G401 (cell line): ENCODE measurements at regions not wholly inside any gene's neighbourhood (a gene's known extent, or its start where the extent isn't known, plus 50 kb on each side); places are given as distances from the start of the nearest gene placed in this dataset.

Experiments used
- DNase-seq: peaks from one replicate; pipeline ENCODE4 v3.0.0-alpha.2; 2015; ENCODE audit warnings: low spot score
- in situ Hi-C: cut with HindIII; loops from 2 replicates; pipeline ENCODE4 v1.10.0; 2016; ENCODE audit warnings: low sequenced_read_pairs, mixed read lengths

DNA sequence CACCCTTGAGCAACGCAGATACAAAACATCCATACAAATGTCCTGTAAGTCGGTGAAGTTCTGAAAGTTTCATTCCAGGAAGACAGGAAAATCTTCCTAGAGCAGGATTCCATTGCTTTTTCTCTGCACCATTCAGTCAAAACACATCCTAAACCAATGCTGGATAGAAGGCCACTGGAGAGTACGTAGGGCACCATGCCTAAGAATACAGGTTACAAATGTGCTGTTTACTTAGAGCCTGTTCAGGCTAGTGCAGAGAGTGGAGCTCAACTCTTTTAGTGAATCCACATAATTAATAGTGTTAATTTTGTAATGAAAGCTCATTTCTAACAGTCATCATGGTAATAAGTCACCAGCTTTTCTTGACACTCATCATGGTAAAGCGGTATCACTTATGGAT is 187.6 kb downstream of the NHLRC3 start:
- in situ Hi-C loops = no loop called here
- no peak for DNase-seq

DNA sequence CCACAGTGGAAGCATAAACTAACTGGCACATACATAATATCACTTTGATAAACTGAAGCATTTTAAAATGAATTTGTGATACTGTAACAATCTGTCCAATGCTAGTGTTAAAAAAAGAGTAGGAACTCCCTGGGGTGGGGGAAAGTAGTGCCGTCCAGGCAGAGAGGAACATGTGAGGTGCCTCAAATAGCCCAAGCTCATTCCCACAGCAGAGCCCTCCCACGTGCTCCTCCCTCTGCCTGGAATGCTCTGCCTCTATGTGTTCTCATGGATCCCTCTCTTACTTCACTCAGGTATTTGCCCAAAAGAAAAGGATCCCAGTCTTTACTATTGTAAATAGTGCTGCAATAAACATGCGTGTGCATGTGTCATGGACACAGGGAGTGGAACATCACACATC is 188.1 kb downstream of the NHLRC3 start:
- in situ Hi-C loops = no loop called here
- DNase-seq = no peak

DNA sequence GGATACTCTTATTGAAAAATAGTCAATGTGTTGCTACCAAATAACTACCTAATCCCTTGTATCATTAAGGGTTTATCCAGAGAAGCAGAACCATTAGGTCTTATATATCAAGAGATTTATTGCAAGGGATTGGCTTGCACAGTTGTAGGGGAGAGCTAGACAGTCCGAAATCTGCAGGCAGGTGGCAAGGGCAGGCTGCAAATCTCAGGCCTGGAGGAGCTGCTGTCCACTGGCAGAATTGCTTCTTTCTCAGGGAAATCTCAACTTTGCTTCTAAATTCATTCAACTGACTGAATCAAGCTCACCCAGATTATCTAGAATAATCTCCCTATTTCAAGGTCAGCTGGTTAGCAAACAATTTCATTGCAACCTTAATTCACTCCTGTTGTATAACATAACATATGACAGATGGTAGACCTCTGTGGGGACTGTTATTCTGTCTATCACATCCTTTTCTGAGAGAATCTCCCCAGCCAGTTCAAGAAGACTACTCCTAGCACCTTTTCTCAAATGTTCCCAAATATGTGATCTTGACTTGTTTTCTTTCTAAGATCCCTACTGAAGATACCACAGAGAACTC is 194.2 kb downstream of the NHLRC3 start:
- peak; percentile 83 for DNase-seq
- in situ Hi-C loops = no loop called here

DNA sequence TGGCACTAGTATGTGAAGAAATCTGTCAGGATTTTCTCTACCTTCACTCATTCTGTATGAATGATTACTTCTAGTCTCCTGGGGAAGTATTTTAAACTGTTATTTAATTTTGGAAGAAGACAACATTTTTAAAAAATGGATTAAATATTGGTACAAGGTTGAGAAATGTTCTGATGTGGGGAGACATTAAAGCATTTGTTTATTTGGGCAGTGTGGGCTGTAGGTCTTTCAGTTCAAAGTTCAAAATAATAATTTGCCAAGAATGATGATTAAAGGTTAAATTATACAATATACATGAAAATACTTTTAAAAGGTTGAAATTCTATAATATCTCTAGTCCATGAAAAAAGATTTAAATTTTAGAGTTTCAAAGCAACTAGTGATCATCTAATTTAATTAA is 194.7 kb downstream of the NHLRC3 start:
- no peak for DNase-seq
- in situ Hi-C loops = no loop called here

DNA sequence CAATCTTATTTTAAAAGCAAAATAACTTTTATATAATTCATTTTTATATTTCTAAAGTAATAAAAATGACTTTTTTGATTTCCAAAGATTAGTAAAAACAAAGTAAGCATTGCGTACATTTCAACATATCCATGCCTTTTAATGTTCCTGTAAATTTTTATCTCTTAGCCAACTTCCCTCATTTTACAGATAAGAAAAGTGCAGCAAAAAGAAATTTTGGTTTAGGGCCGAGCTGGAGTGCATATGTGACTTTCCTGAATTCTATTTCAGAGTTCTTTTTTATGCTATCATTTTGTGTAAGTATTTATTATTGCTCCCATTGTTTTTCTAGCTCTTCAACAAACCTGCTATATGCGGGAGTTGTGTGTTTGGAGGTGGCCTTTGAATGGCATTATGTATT is 195.3 kb downstream of the NHLRC3 start:
- DNase-seq = no peak
- in situ Hi-C loops = no loop called here

DNA sequence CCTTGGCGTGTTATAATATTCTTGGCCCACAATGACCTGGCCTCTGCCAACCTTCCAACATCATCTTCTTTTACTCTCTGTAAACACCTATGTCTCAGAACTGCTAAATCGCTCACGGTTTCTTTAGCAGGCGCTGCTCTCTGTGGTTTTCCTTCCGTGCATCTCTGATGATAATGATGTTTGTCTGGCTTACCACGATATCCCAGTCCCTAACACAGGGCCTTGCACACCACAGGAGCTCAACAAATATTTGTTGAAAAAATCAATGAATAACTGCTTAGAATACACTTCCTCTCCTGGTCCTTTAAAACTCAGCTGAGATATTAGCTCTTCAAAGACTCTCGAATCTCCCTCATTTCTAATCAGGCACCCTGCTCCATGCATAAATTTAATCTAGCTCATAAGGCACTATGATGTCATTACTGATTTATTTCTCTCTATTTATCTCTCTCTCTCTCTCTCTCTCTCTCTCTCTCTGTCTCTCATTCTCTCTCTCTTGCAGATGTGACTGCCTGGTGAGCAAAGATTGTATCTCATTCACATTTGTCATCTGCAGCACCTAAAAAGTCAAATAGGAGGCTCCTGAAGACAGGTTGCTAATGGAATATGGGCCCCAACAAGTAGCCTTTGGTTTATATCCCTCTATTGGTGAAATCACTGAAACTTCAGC is 206.4 kb downstream of the NHLRC3 start:
- in situ Hi-C loops = no loop called here
- no peak for DNase-seq

DNA sequence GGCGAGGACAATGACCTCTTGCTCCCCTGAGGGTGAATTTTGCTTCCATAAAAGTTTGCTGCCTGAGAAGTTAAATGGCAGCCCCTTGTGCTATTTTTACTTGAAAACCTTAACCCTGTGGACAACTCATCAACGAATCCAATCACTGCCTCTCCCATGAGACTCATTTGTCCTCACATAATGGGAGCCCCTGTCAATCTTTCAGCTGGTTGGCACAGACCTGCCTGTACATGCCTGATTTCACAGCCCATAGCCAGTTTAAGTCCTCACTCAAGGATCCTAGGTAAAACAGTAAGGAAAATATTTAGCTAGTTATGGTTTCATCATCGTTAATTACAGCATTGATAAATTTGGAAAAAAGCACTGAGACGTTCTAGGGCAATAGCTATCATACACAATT is 207.4 kb downstream of the NHLRC3 start:
- in situ Hi-C loops = no loop called here
- DNase-seq = no peak

DNA sequence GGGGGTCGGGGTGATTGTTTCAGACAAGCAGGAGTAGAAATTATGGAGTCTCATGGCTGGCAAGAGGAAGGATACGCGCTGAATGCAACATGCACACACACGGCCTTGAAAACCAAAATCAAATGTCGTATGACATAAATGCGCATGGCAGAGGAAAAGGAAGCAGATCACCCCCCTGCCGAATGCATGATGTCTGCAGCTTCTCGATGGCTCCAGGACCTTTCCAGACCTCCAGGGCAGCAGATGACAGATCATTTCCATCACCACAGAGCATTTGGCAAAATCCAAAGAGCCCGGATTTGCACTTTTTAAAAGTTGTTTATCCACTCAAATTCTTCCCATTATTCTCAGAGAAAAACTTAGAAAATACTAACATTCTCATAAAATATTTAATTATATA is 211.7 kb downstream of the NHLRC3 start:
- DNase-seq = peak; percentile 52
- in situ Hi-C loops = no loop called here

DNA sequence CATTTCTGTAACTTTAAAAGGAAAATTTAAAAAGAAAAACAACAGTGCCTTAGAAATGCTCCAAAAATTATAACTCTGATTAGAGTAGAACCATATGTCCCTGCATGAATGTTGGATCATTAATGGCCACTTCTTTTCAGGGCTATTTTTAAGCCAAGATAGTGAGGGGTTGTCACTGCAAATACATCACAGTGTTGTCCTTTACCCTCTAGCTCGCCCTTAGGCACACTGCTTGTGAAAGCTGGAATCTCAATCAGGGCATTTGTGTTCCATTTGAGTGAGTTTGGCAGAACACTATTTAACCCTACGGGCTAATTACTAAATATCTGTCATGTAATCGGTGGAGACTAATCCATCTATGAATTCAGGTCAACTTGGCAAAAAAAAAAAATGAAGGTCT is 212.2 kb downstream of the NHLRC3 start:
- in situ Hi-C loops = no loop called here

DNA sequence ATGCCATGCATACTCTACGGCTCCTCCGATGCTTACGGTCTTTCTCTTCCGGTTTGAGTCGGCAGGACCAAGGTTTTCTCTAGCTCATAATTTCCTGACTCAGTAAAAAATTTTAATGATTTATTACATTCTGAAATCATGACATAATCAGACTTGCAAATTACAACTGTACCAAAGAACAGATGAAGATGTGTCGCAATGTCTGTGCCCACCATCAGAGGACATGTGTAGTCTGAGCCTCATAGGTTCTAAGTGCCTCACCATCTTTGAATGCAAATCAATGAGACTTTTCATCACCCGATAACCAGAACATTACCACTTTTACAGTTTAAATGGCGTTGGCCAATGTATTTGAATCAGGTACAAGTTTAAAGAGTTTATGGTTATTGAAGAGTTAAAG is 213.1 kb downstream of the NHLRC3 start:
- DNase-seq = no peak
- in situ Hi-C loops = no loop called here

More for the DNA sequence above, 212.2 kb downstream of the NHLRC3 start:
- peak; percentile 37 for DNase-seq

DNA sequence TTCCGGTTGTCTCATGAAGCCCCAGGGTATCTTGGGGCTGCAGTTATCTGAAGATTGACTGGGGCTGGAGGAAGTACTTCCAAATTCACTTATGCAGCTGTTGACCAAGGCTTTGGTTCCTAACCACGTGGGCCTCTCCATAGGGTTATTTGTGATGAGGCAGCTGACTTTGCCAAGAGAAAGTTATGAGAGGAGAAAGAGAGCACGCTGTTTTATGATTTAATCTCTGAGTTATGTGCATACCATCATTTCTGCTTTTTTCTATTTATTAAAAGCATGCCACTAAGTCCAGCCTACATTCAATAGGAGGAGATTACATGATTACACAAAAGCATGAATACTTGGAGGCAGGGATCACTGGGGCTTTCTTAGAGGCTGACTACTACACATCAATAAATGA is 215.5 kb downstream of the NHLRC3 start:
- in situ Hi-C loops = no loop called here
- no peak for DNase-seq

DNA sequence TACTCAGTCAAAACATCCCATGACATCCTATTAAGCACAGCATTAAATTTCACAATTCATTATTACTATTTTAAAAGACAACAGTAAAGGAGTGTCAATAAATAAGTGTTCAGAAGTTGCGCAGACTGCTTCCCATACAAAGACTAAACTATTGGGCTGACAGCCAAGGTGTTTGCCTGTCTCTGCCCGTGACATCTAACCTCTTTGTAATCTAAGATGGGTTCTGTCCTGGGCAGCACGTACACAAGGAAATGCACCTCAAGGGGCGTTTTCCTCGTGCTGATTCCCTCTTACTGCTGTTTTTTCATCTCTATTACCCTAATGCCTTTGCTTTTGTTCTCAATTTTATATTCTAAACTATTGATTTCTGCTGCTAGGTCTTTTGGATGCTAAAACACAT is 216.3 kb downstream of the NHLRC3 start:
- in situ Hi-C loops = no loop called here
- DNase-seq = no peak

DNA sequence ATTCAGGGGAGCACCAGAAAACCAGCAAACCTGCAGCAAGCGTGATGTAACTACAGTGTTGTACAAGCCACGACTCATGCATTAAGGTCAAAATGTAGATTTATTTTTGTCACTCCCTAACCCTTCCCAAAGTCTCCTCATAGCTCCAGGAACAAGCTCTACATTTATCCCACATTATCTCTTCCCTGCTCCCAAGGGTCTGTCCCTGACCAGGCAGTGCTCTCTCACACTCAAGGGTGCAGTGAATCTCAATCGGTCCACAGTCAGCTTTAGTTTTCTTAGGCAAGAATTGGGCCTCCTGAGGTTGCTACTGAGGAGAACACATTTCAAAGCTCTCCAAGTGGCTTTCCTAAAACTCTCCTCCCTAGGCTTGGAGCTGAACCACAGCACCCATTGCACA is 219.4 kb downstream of the NHLRC3 start:
- DNase-seq = no peak
- in situ Hi-C loops = no loop called here

DNA sequence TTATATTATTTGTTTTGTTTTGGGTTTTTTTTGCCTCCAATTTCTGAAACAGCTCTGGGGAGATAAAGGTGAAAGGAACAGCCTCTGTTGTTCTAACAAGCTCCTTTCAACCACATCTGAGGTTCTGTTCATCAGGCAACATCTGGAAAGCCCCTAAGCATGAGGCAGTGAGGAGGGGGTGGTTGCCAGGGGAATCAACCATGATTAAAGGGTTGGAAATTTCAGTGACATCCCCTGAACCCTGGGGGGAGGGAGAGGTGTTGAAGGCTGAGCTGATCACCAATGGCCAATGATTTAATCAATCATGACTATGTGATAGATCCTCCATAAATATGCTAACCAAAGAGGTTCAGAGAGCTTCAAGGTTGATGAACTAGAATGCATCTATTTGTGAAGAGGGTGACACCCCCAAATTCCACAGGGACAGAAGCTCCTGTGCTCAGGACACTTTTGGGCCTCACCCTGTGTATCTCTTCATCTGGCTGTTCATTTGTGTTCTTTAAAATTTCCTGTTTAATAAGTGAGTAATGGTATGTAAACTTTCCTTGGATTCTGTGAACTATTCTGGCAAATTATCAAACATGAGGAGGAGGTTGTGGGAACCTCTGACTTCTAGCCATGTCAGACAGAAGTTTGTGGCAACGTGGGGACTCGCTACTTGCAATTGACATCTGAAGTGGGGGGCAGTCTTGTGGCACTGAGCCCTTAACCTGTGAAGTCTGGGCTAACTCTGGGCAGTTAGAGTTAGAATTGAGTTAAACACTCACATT is 221.3 kb downstream of the NHLRC3 start:
- DNase-seq = no peak
- in situ Hi-C loops = no loop called here

DNA sequence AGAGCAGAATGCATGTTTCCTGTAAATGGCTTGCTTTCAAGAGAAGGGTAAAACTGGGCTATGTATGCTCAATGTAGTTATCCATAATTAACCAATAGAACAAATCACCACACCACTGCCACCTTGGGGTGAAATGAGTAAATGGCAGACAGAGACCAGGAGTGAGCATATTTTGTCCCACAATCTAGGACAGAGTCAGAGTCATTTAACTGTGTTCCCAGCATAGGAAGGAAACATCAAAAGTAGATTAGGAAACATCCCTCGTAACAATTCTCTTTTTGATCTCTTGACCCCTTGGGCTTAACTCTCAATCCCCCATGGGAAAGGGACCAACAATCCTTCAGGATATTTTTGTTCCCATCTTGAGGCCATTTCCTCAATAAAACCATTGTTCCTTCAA is 224.8 kb downstream of the NHLRC3 start:
- DNase-seq = peak; percentile 55
- in situ Hi-C loops = no loop called here

DNA sequence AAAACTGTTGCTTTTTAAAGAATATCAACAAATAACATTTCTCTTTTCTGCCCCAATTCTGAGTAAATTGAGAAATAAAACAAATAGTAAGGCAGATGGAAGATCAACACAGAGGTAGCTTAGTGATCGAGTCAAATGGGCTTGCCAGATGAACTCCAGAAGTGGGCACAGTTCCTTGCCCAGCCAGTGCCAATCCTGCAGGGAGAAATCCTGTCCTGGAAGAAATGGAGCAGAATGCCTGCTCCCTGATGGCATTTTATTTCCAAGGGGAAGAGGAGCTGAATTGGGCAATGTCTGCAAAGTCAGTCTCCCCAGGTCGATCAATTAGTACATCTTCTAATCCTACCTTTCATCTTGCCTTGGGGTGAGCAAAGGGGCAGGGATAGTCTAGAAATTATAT is 225.3 kb downstream of the NHLRC3 start:
- DNase-seq = peak; percentile 96
- in situ Hi-C loops = no loop called here

DNA sequence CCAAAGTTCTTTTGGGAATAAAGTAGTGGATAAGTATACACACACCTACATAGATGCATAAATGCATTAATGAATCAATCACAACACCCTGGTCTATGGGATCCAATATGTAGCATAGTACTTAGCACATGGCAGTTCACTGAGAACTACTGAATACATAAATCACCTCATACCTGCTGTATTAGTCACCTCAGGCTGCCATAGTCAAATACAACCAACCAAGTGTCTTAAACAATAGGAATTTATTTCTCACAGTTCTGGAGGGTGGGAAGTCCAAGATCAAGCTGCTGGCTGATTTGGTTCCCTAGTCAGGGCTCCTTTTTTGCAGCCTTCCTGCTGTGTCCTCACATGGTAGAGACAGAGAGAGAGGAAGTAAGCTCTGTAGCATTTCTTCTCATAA is 228.2 kb downstream of the NHLRC3 start:
- DNase-seq = no peak
- in situ Hi-C loops = no loop called here

DNA sequence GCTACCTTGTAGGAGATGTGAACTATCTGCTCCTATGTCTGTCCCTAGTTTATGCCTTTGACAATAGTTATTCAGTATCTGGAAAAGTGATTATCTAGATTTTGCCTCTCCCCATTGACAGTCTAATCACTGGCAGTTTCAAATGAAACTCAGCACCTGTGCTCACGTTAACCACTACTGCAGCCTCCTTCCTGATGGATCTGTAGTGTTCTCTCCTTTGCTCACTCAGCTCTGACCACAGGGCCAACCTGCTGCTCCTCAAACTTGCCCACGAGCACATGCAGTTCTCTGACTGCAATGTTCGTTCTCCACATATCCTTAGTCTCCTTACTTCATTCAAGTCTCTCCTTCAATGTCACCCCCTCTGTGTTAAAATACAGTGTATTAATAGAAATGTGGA is 230.1 kb downstream of the NHLRC3 start:
- in situ Hi-C loops = no loop called here
- no peak for DNase-seq

DNA sequence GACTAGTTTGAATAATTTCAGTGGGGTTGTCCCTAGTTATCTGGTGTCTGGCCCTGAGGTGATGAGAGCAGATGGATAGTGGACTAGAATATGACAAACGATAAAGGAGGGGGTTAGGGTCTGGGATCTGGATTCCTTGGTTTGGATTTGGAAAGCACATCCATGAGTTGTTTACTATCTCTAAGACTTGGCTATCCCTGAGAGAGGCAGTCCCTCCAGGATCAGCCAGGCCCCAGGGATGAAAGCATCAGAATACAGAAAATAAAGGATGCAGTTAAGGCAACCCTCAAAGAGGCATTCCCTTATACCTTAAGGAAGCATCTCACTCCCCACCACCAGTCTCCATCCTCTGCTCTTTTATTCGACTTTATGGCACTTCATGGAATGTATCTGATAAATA is 230.7 kb downstream of the NHLRC3 start:
- no peak for DNase-seq
- in situ Hi-C loops = no loop called here

DNA sequence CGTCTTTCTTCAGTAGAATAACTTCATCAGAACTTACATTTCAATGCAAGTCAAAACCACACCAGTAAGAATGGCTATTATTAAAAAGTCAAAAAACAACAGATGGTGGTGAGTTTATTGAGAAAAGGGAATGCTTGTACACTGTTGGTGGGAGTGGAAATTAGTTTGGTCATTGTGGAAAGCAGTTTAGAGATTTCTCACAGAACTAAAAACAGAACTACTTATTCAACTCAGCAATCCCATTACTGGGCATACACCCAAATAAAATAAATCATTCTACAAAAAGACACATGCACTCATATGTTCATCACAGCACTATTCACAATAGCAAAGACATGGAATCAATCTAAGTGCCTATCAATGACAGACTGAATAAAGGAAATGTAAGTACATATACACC is 231.2 kb downstream of the NHLRC3 start:
- in situ Hi-C loops = no loop called here

DNA sequence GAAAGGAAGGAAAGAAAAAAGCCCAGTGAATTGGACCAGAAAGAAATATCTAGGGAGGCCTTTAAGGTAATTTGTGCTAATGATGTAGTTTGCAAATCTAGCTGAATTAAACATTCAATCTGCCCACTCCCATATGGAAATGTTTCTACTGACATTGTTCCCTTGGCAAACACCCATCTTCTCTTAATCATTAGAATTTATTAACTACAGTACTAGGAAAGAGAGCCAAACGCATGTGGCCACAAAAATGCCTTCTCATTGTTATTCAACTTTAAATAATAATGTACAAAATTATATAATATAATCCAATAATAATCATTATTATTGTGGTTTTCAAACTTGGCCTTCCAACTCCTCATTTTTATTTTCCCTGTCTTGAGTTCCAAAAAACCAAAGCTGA is 234.7 kb downstream of the NHLRC3 start:
- no peak for DNase-seq
- in situ Hi-C loops = no loop called here

More for the DNA sequence above, 231.2 kb downstream of the NHLRC3 start:
- peak; percentile 18 for DNase-seq
